ENCODE measurements at regions not wholly inside any gene's neighbourhood (a gene's known extent, or its start where the extent isn't known, plus 50 kb on each side); places are given as distances from the start of the nearest gene placed in this dataset.
"Not testable (repeated sequence)": the region's sequence is repeated elsewhere in the genome, so short reads cannot be mapped to it uniquely, and the experiment has no call there.

DNA sequence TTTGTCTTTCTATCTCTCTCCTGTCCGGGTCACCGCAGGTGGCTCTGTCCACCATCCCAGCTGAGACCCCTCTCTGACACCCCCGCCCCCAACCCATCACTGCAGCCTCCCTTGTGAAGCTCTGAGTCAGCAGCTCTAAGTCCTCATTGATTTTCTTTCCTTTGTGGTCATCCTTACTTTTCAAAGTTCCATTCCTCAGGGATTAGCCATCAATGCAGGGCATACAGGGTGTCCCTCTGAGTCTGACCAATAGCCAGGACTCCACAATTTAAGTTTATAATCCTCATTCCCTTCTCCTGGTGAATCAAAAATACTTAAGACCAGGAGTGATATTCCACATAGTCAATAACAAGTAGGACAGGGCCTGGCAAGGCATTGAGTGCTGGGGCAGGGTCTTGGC is 333.3 kb upstream of the CNR1 start:
- no peak for DNase-seq

DNA sequence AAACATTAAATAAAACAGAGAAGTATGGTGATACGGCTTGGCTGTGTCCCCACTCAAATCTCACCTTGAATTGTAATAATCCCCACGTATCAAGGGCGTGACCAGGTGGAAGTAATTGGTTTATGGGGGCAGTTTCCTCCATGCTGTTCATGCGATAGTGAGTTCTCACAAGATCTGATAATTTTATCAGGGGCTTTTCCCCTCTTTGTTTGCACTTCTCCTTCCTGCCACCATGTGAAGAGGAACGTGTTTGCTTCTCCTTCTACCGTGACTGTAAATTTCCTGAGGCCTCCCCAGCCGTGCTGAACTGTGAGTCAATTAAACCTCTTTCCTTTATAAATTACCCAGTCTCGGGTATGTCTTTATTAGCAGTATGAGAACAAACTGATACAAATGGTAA is 331.3 kb upstream of the CNR1 start:
- not testable (repeated sequence) for DNase-seq

DNA sequence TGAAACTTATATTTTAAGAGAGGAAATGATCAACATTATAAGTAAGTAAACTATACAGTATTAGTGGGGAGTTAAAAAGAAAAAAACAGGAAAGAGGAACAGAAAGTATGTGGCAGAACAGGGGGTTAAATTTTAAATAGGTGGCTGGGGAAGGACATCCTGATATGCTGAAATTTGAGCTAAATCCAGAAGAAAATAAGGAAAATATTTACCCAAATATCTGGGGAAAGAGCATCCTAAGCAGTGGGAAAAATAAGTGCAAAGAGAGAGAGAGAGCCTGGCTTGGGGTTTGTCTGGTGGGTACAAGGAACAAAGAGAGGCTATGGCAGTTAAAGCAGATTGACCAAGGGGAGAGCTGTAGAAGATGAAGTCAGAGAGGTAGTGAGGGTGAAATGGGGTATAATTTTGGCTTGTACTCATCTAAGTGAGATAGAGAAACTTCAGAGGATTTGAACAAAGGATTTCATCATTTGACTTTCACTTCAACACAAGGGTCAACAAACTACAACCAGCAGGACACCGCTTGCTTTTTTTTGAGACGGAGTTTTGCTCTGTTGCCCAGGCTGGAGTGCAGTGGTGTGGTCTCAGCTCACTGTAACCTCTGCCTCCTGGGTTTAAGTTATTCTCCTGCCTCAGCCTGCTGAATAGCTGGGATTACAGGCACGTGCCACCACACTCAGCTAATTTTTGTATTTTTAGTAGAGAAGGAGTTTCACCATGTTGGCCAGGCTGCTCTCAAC is 328.4 kb upstream of the CNR1 start:
- DNase-seq: no peak

DNA sequence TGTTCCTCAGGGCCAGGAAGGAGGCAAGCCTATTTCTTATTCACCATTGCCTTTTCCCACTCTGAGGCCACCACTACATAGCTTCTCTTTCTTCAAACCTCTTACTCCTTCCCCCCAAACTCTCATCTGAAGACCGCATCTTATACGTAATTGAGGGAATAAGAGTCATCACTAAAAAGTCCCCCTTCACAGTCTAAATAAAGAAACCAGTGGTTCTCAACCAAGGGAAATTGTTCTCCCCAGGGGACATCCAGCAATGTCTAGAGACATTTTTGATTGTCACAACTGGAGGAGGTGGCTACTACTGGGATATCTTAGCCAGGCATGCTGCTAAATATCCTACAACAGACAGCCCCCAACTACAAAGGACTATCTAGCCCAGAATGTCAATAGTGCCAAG is 327.6 kb upstream of the CNR1 start:
- no peak for DNase-seq

DNA sequence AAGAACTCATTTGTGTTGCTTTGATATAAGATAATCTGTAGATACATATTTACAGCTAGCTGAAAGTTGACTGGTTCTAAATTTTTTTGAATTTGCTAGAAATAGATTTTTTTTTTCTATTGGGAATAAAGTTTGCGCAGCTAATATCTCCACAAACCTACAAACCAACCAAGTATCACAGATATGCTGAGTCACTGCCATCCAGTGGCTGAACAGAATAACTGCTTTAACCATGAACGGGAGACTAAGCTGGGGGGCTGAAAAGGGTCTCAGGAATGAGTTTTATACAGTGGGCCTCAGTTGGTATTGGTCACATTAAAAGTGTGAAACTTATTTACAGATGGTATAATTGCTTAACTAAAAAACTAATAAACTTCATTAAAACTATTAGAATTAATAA is 326.7 kb upstream of the CNR1 start:
- peak; percentile 38 for DNase-seq

DNA sequence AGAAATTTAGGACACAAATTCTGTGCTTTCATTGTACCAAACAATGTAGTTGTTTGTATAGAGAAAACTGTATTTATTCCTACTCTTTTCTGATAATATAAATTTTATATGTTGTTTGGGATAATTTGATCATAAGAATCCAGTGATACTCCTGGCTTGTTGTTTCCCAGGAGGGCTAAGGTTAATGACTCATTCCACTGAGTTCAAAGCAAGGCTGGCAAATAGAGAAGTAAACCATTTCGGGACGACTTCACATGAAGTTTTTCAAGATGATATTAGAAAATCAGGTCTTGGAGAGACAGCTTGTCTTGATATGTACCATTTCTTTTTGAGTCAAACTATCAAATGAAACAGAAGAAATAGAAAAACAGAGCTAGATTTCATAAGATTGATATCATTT is 326.1 kb upstream of the CNR1 start:
- no peak for DNase-seq

DNA sequence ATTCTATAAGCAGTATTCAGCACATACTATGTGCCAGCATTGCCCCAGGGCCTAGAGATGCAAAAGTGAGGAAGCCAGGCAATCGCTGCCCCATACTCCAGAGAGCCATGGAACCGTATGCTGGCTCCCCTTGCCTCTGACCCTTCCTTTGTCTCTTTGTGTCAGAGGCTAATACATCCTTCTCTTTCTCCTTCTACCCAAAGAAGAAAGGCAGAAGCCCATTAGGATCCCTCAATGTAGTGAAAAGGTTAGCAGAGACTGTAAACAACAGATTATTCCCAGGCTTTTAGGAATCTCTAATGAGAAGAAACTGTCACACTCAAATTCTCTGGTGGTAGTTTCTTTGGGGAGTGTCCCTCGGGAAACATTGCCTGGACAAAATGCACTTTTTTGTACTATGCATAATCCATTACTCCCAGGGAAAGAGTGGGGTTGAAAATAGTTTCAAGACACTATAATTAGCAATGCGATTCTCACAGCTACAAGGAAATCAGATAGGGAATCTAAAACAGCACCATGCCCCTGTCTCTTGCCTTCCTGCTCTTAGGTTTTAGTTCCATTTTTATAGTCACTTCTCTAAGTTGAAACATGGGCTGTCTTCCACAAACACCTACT is 325.2 kb upstream of the CNR1 start:
- DNase-seq: no peak

DNA sequence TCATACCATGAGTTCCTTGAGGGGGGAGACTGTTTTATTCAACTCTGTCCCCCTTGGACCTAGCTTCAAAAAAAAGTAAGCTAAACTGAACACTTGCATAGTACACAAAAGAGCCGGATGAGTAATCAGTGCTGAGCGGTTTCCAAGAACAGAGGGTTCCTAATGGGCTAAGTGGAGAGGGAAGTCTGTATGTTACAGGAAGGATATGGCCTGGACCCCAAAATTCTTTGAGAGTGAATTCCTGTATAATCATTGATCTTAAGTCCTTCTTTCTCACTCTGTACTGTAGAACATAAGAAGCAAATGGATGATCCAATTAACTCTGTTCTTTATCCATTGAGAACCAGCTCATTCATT is 324.7 kb upstream of the CNR1 start:
- no peak for DNase-seq

DNA sequence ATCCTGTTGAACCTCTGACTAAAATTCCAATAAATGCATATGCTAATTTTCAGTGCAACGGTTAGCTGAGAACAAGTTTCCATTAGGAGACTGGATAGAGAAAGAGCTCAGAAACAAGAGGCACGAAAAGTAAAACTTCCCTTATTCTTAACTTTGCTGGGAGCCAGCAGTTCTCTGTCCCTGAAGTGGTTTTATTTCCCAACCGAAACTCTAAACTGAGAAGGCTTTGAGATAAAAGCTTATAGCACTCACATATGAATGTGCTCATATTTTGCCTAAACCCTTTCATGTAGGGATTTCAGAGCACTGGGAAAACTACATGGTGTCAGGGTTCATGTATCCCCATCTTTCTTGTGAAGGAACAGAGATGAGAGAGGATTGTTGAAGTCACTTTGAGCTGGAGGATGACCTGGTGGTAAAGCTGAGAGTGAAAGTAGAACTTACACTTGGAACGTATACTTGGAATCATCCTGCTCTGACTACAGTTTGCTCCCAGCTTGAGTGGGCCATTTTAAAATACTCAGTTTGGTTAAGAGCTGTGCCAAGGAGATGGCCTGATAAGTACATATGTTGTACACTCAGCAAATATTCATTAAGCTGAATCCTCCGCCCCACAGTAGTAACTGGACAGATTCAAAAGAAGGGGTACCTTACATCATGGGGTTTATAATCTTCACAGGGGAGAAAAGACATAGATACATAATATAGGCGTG is 324.2 kb upstream of the CNR1 start:
- DNase-seq: no peak

DNA sequence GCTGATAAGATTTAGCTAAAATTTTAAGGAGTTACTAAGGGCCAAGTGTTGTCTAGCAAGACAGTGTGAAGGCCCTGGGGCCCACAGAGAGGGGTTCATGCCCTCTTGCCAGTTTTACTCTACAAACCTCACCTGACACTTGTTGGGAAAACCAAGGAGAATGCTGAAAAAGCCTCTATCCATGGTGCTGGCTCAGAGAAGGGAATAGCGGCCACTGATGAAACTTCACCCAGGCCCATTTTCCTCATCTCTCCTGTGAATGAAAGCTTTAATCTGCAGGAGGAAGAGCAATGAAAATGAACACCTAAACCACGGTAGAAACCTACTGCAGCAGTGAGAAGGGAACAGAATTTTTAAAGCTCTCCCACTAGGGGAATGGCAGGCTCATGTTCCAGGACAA is 317.3 kb upstream of the CNR1 start:
- DNase-seq: no peak

DNA sequence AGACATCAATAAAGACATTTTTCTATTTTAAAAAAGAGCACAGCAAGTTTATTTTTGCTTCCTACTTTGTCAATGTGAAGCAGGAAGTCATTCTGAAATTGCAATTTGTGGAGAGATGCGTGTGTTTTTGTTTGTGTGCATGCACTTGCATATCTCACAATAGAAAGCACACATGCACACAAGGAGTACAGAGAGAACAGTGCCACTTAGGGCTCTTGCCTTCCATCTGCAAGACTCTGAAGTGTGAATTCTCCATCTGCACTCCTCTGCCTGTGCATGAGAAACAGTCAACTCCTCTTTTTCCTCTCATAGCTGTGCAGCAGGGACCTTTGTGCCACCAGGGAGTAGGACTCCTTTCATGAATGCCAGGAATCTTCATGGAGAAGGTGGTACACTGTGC is 316.3 kb upstream of the CNR1 start:
- no peak for DNase-seq

DNA sequence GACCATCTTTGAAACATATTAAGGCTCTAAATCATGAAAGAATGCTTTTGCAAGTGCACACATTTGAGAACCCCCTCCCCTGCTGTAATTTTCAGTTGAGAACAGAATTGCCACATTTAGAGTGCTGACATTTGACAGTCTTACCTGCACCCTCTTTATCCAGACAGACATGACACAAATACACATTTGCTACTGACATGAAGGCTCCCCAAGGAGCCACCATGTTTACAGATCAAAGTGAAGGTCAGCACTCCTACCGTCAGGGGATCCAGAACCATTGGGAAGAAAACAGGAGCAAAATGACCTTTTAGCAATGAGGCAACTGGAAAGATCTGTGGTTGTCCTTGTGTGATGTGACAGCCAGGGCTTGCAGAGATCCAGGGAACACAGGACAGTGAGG is 315.4 kb upstream of the CNR1 start:
- DNase-seq: no peak

DNA sequence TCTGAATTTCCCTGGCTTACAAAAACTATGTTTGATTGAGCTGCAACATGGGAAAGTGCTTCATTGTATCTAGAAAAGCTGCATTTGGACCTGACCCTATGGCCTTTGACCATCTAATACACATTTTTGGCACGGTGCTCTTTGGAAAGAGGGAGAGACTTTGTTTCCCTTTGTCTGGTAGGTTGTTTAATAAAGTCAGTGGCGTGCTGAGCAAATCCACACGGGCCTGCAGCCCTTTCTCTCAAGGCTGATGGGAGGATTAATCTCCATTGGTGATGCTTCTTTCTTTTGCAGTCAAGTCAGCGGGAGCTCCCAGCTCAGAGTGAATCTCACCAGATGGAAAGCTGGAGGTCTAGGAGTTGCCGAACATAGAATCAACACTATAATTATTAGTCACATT is 314.7 kb upstream of the CNR1 start:
- DNase-seq: no peak

DNA sequence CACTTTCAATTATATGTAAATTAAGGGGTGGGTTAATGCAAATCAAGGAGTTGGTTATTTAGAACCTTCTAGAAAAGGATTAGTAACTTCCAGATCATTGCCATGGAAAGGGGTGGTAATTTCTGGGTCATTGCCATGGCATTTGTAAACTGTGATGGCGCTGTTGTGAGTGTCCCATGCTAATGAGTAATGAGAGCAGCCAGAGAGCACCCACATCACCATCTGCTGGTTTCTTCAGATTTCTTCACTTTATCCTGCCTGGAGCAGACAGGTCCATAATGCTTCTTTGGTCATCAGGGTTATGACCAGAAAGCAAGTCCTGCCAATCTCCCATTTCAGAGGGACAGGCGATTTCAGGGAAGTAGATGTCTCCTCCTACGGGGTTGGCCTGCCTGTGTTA is 311.3 kb upstream of the CNR1 start:
- no peak for DNase-seq

DNA sequence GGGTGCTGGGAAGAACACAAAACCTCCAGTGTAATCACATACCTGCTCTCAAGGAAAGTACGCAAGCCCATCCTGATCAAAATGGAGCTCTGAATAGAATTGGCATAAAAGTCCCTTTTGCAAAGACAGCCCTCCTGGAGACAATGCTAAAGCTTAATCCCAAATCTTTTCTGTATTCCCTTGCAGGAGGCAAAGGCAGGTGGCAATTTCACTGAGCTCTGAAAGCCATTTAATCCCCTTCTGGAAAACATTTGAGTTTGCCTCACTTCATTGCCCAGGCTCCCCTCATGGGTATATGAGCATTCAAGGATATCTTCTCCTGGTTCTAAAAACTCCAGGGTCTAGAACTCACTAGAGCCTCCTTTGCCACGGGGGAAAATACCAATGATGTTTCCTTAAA is 310.2 kb upstream of the CNR1 start:
- no peak for DNase-seq

DNA sequence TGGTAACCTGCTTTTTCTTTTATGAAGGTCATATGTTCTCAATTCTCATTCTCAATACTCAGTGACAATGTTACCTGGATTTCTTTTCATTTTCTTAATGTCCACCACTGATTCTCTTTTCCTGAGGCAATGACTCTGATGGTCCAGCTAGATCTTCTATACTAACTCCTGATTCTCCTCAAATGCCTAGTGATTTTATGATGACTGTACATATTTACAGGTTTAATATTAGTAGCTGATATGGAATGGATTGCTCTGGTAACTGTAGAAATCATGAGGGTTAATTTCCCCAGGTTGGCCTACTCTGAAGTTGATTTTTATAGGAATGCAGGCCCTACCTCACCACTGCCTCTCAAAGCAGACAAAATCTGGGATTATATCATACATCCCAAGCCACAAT is 308.6 kb upstream of the CNR1 start:
- DNase-seq: no peak

DNA sequence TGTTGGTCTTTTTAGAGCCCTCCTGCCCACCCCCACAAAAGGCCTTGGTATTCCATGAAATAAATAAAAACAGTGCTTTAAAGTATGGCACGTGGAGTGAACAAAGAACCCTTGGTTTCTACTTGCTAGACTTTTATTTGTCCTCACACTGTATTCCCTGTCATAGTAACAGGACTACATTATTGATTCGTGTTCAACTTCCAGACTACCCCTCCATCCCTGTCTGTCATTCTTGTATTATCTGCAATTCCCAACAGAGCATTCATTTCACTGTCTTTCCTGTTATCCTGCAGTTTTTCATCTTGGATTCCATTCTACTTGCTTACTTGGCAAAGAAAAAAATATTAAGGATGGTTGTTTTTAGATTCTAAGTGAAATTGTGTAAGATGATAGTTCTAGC is 307.4 kb upstream of the CNR1 start:
- no peak for DNase-seq

DNA sequence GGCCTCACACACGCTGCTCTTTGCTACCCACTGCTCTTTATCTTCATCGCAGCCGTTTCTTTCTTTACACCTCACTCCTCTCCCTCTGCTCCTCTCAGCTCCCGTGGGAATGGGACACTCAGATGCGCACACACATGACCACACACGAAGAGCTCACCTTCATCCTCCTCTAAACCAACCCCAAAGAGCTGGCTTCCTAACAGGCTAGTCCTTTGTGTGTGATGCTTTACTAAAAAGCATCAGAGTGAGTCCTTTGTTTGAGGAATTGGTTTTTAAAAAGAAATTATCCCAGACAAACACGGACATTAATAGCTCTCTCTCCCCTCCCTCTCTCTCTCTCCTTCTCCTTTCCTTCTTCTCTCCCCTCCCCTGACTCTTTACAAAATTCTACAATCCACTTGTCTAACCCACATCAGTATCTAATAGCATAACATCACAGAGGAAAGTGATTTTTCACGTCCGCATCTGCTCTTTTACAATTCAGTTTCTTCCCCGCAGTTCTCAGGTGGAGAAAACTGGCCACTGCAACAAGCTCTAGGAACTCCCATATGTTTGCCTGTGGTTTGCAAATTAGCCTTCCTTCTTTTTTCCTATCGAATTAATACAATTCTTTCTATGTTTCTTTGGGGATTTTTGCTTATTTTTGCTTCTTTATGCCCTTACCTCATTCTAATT is 306.8 kb upstream of the CNR1 start:
- no peak for DNase-seq

DNA sequence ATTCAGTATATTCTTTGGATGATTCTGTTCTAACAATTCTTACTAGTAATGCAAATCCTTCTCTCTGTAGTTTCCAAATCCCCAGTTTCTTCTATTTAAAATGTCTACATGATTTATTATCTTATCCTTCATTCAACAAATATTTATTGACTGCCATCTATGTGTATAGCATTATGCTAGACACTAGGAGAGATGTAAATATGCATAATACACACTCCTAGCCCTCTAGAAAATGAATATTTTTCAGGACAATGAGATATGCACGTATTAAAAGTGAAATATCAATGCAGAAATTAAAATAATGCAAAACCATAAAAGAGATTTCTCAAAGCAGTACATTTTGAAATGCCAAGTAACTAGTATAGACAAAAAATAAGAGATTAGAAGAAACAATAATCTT is 293.5 kb upstream of the CNR1 start:
- DNase-seq: no peak

DNA sequence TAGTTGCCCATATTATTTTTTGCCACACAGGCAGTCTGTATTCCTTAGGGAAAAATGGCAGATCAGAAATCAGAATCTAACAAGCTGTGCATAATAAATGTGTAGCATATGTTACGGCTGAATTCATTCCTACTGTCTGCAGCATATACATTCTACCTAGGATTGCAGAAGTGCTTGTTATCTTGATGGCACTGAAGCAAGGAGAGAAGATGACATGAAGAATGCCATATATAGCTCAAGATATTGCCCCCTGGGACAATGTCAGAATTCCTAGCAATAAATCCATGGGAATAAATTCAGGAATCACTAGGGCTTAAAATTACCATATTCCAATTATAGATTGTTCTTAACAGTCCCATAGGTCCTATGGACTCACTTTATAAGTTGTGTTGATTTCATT is 293.0 kb upstream of the CNR1 start:
- no peak for DNase-seq

DNA sequence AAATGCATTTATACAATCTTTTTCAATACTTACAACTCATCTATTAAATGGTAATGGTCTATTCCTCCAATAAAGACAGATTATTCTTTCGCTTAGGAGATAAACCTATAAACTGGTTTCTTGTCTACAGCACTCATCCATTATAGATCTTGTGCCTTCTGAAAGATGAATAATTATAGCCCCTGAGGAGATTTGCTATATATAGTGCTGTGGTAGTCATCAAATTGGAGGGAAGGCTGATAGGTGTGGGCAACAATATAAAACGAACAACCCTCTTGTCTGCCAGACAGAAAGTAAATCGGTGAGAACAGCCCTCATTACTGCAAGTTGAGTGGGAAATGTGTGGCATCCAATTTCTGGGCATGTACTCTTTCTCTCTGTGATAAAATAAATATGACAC is 292.5 kb upstream of the CNR1 start:
- no peak for DNase-seq

DNA sequence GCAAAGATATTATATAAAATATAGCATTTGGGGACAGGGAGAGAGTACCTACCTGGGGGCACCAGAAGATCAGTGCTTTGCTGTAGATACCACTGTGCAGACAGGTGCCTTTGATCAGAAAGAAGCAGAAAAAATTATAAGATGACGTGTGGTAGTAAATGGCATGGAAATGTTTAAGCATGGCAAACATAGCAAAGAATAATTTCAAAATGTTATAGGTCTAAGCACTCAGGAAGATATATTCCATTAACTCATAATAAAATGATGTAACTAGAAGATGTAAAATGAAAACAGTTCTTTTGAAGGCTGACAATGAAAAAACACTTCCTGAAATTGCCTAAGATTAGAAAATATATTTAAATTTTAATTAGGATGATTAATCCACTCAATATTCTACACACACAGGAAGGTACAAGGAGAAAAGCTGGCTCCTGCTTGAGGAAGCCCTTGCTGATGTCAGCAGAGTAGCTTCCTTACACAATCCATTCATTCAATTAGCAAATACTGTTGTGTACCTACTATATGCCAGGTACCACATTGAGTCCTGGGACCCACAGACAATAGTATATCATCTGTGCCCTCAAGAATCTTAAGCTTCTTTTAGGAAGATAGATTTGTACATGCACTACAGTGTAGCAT is 290.2 kb upstream of the CNR1 start:
- no peak for DNase-seq

DNA sequence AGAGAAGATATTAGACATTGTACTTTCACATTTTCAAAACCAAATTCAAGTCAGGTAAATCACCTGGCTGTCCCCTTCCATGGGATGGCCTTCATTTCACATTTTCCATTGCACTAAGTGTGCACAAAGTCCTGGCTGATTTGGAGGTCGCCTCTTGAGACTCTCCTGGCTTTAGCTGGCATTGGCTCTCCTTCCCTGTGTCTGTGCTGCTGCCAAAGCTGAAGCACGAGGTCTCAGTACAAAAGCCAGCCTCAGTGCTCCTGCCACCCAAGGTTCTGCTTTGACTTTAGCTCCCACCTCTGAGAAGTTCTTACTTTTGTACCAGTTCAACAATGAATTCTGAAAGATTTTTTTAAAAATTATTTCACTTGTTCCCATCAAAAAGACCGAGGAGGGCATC is 289.2 kb upstream of the CNR1 start:
- DNase-seq: no peak

DNA sequence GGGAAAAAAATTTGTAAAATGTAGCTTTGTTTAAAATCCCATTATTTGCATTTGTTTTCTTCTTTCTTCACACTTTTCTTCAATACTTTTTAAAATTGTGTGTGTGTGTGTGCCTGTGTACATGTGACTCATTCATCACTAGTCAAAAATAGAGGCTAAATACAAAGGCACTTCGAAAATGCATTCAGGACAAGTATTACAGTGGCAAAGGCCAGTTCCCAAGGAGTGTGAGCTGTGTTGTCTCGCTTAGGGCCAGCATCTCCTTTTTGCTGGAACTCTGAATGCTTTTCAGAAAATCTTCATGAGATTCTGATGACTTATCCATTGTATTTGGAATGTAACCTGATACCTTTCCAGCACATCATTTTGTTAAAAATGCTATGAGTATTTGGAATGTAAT is 288.5 kb upstream of the CNR1 start:
- DNase-seq: no peak

All from hematopoietic multipotent progenitor cell treated with erythropoietin and hydrocortisone succinate and interleukin-3 and kit ligand, for 4 days (in vitro differentiated cells).